ENCODE measurements at regions not wholly inside any gene's neighbourhood (a gene's known extent, or its start where the extent isn't known, plus 50 kb on each side); places are given as distances from the start of the nearest gene placed in this dataset.

DNA sequence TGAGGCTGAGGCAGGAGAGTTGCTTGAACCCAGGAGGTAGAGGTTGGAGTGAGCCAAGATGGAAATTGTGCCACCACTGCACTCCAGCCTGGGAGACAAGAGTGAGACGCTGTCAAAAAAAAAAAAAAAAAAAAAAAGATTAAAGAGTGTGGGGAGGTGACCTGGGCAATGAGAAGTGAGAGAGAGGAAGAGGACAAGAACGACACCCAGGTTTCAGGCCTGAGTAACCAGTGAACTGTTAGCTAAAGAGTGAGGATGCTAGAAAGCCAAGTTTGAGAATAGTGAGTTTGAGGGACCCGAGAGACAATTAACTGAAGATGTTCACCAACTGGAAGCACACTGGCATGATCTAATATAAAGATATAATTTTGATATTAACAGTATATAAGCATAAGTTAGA, 85.4 kb upstream of the TNFAIP3 start:
- DNase-seq (no peak), ATAC-seq (no peak)
- intact Hi-C loops (cut with DNase I), result no loop called here
- 84 to 89% (median 88%) methylated on average over 3 of the region's 3 CpGs for WGBS, 3 donors
- no peak overlapping the region for H3K4me3 ChIP-seq
- no peaks in the 10 kb centered on the region for H3K9me3 ChIP-seq
- H3K27me3 ChIP-seq (ENCODE audit: insufficient read depth in 3 of 3, low read length in 2 of 3), result no peaks in the 10 kb centered on the region
- H3K27ac ChIP-seq, result no peak overlapping the region
- no peaks in the 10 kb centered on the region for H3K36me3 ChIP-seq (ENCODE audit: insufficient read depth in 1 of 2, low read depth in 1 of 2)
- TF ChIP-seq CTCF (IDR thresholded peaks at IDR 0.05), result no peak
- H3K4me1 ChIP-seq, result no peaks in the 10 kb centered on the region

GRCh38 chr6:137782166-137783039, 84.7 kb upstream of the TNFAIP3 start:
- H3K36me3 ChIP-seq (ENCODE audit: insufficient read depth in 1 of 2, low read depth in 1 of 2), result no peaks in the 10 kb centered on the region

GRCh38 chr6:137783710-137784109, 83.3 kb upstream of the TNFAIP3 start:
- intact Hi-C loops (cut with DNase I), result no loop called here
- H3K36me3 ChIP-seq (ENCODE audit: insufficient read depth in 1 of 2, low read depth in 1 of 2), result no peaks in the 10 kb centered on the region
- H3K4me1 ChIP-seq, result no peaks in the 10 kb centered on the region
- no peaks in the 10 kb centered on the region for H3K9me3 ChIP-seq
- WGBS, 3 donors, result 6 to 18% (median 7%) methylated on average over 1 of the region's 1 CpG
- H3K27me3 ChIP-seq (ENCODE audit: insufficient read depth in 3 of 3, low read length in 2 of 3), result no peaks in the 10 kb centered on the region
- DNase-seq (no peak), ATAC-seq (no peak)
- no peak overlapping the region for H3K27ac ChIP-seq
- no peak for TF ChIP-seq CTCF (IDR thresholded peaks at IDR 0.05)
- H3K4me3 ChIP-seq, result no peak overlapping the region

More at GRCh38 chr6:137782166-137783039, 84.7 kb upstream of the TNFAIP3 start:
- Histone ChIP-seq H3K9me3 (no peaks in the 10 kb centered on the region), H3K27ac (no peak overlapping the region), H3K4me3 (no peak overlapping the region), H3K4me1 (no peaks in the 10 kb centered on the region), H3K27me3 (ENCODE audit: insufficient read depth in 3 of 3, low read length in 2 of 3) (no peaks in the 10 kb centered on the region)
- no peak for DNase-seq
- 87 to 90% (median 89%) methylated on average over 10 of the region's 10 CpGs for WGBS, 3 donors
- ATAC-seq, result no peak
- no peak for TF ChIP-seq CTCF (IDR thresholded peaks at IDR 0.05)
- intact Hi-C loops (cut with DNase I), result no loop called here

DNA sequence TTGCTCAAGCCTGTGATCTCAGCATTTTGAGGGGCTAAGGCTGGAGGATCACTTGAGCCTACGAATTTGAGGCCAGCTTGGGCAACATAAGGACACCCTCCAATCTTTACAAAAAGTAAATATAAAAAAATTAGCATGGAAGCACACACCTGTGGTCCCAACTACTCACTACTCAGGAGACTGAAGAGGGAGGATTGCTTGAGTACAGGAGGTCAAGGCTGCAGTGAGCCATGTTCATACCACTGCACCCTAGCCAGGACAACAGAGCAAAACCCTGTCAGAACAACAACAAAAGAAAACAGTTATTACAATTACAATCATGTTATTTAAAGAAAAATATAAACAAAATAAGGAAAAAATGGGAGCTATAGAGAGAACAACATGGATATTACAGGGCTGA, 82.5 kb upstream of the TNFAIP3 start:
- no peak for TF ChIP-seq CTCF (IDR thresholded peaks at IDR 0.05)
- Histone ChIP-seq H3K36me3 (ENCODE audit: insufficient read depth in 1 of 2, low read depth in 1 of 2) (no peaks in the 10 kb centered on the region), H3K27ac (no peak overlapping the region), H3K27me3 (ENCODE audit: insufficient read depth in 3 of 3, low read length in 2 of 3) (no peaks in the 10 kb centered on the region), H3K4me3 (no peak overlapping the region), H3K9me3 (no peaks in the 10 kb centered on the region), H3K4me1 (no peaks in the 10 kb centered on the region)
- 53 to 95% (median 63%) methylated on average over 1 of the region's 1 CpG for WGBS, 3 donors
- intact Hi-C loops (cut with DNase I), result no loop called here
- DNase-seq (no peak), ATAC-seq (no peak)

GRCh38 chr6:137787016-137787415, 80.0 kb upstream of the TNFAIP3 start:
- DNase-seq (no peak), ATAC-seq (no peak)
- no peak overlapping the region for H3K27ac ChIP-seq
- no peaks in the 10 kb centered on the region for H3K9me3 ChIP-seq
- no peaks in the 10 kb centered on the region for H3K27me3 ChIP-seq (ENCODE audit: insufficient read depth in 3 of 3, low read length in 2 of 3)
- intact Hi-C loops (cut with DNase I), result no loop called here
- no peak overlapping the region for H3K4me3 ChIP-seq
- no peak for TF ChIP-seq CTCF (IDR thresholded peaks at IDR 0.05)
- no peaks in the 10 kb centered on the region for H3K36me3 ChIP-seq (ENCODE audit: insufficient read depth in 1 of 2, low read depth in 1 of 2)
- H3K4me1 ChIP-seq, result no peaks in the 10 kb centered on the region
- WGBS, 3 donors, result 60 to 74% (median 74%) methylated on average over 2 of the region's 2 CpGs

Measured in psoas muscle (tissue), 7 donors.